IMR-90 (cell line): ENCODE measurements at regions not wholly inside any gene's neighbourhood (a gene's known extent, or its start where the extent isn't known, plus 50 kb on each side); places are given as distances from the start of the nearest gene placed in this dataset.

ENCODE experiments used
- ATAC-seq: fragments of 200-7000 bp; cut with Tn5 transposase; 2 replicates; pipeline ENCODE4 v1.9.1; 2020; ENCODE audit warnings: low read depth, mild to moderate bottlenecking, moderate library complexity
- BruUV-seq: library from RNA; stranded (reverse); fragments of 400-500 nt; replicated peaks from 2 replicates; lab custom pipeline; 2021; lab: Mats Ljungman, UMichigan
- CTCF ChIA-PET: fragments of 300-600 bp; formaldehyde crosslinking; extraction: SDS; loops from one replicate; lab custom pipeline; 2021; ENCODE audit warnings: antibody characterized with exemption; lab: Yijun Ruan, JAX
- POLR2A ChIA-PET: fragments of 300-600 bp; sonication (Branson Sonifier 250); formaldehyde crosslinking; loops from one replicate; lab custom pipeline; 2022; ENCODE audit warnings: antibody characterized with exemption; ENCODE audit not compliant: unreplicated experiment; lab: Charles Lee
- DNase-seq: peaks from one replicate; pipeline ENCODE4 v3.0.0; 2013
- H2AFZ ChIP-seq: replicated peaks from 2 replicates; pipeline ENCODE3; 2013; ENCODE audit warnings: low read length, mild to moderate bottlenecking; ENCODE audit not compliant: poor library complexity
- H2AK5ac ChIP-seq: 2 replicates; pipeline ENCODE4 v1.6.1; 2013; ENCODE audit warnings: low read depth, low read length, inconsistent platforms
- H2AK9ac ChIP-seq: replicated peaks from 2 replicates; pipeline ENCODE3; 2013; ENCODE audit warnings: mild to moderate bottlenecking, low read depth, low read length, moderate library complexity; ENCODE audit not compliant: poor library complexity
- H2BK120ac ChIP-seq: 2 replicates; pipeline ENCODE4 v1.6.1; 2013; ENCODE audit warnings: low read depth, low read length, inconsistent platforms
- H2BK15ac ChIP-seq: 3 replicates; pipeline ENCODE4 v1.6.1; 2013; ENCODE audit warnings: low read depth, low read length, inconsistent platforms
- H2BK20ac ChIP-seq: 2 replicates; pipeline ENCODE4 v1.6.1; 2013; ENCODE audit warnings: low read depth, mild to moderate bottlenecking, inconsistent platforms, low read length, moderate library complexity
- H2BK5ac ChIP-seq: 2 replicates; pipeline ENCODE4 v1.6.1; 2013; ENCODE audit warnings: mild to moderate bottlenecking, low read depth, low read length, inconsistent platforms; ENCODE audit not compliant: poor library complexity, severe bottlenecking
- H3K14ac ChIP-seq: replicated peaks from 2 replicates; pipeline ENCODE4 v1.6.1; 2013; ENCODE audit warnings: low read depth, low read length, inconsistent platforms
- H3K18ac ChIP-seq: 2 replicates; pipeline ENCODE4 v1.6.1; 2013; ENCODE audit warnings: low read depth, low read length, control low read depth
- H3K23ac ChIP-seq: 2 replicates; pipeline ENCODE4 v1.6.1; 2013; ENCODE audit warnings: low read depth, low read length, inconsistent platforms
- H3K27ac ChIP-seq: 2 replicates; pipeline ENCODE4 v1.5.1; 2013; ENCODE audit warnings: mild to moderate bottlenecking, control low read depth, low read length; ENCODE audit not compliant: insufficient read depth
- H3K27me3 ChIP-seq: 2 replicates; pipeline ENCODE4 v1.6.1; 2013; ENCODE audit warnings: low read length; ENCODE audit not compliant: control insufficient read depth, insufficient read depth
- H3K36me3 ChIP-seq: 2 replicates; pipeline ENCODE4 v1.6.1; 2013; ENCODE audit warnings: low read length, mixed read lengths; ENCODE audit not compliant: control insufficient read depth, insufficient read depth
- H3K4ac ChIP-seq: 2 replicates; pipeline ENCODE4 v1.6.1; 2013; ENCODE audit warnings: low read depth, low read length, inconsistent platforms
- H3K4me1 ChIP-seq: 2 replicates; pipeline ENCODE4 v1.6.1; 2013; ENCODE audit warnings: low read length, mixed read lengths; ENCODE audit not compliant: control insufficient read depth, insufficient read depth
- H3K4me2 ChIP-seq: 2 replicates; pipeline ENCODE4 v1.6.1; 2013; ENCODE audit warnings: low read depth, mild to moderate bottlenecking, control low read depth, low read length, moderate library complexity
- H3K4me3 ChIP-seq: 2 replicates; pipeline ENCODE4 v1.5.1; 2013; ENCODE audit warnings: low read depth, mild to moderate bottlenecking, control low read depth, low read length, moderate library complexity; ENCODE audit not compliant: insufficient read depth
- H3K56ac ChIP-seq: 2 replicates; pipeline ENCODE4 v1.6.1; 2013; ENCODE audit warnings: low read length, inconsistent platforms; ENCODE audit not compliant: insufficient read depth; ENCODE audit errors: extremely low read depth
- H3K79me1 ChIP-seq, 2 experiments: 2 replicates each; pipeline ENCODE4 v1.6.1; 2013; ENCODE audit warnings: low read length in 2 of 2, inconsistent platforms in 1 of 2, low read depth in 1 of 2
- H3K9ac ChIP-seq: 2 replicates; pipeline ENCODE4 v1.6.1; 2013; ENCODE audit warnings: low read depth, low read length, control low read depth
- H3K9me1 ChIP-seq: 2 replicates; pipeline ENCODE4 v1.6.1; 2013; ENCODE audit warnings: low read length, inconsistent platforms; ENCODE audit not compliant: insufficient read depth
- H3K9me3 ChIP-seq: 2 replicates; pipeline ENCODE4 v1.6.1; 2013; ENCODE audit warnings: low read length; ENCODE audit not compliant: control insufficient read depth, insufficient read depth
- H4K20me1 ChIP-seq: 2 replicates; pipeline ENCODE4 v1.6.1; 2013; ENCODE audit warnings: low read length, inconsistent platforms; ENCODE audit not compliant: insufficient read depth
- H4K5ac ChIP-seq: 2 replicates; pipeline ENCODE4 v1.6.1; 2013; ENCODE audit warnings: mild to moderate bottlenecking, low read depth, low read length, control low read depth
- H4K8ac ChIP-seq, 2 experiments: 2 replicates each; pipeline ENCODE4 v1.6.1; 2013; ENCODE audit warnings: low read depth in 2 of 2, low read length in 2 of 2, control low read depth in 1 of 2, inconsistent platforms in 1 of 2
- H4K91ac ChIP-seq: 2 replicates; pipeline ENCODE4 v1.6.1; 2013; ENCODE audit warnings: low read depth, low read length, inconsistent platforms; ENCODE audit not compliant: insufficient read depth
- CTCF ChIP-seq: conservative IDR thresholded peaks from 2 replicates; pipeline ENCODE4 v1.5.1; 2012; ENCODE audit warnings: mild to moderate bottlenecking, low read depth, low read length, improper control_type of control experiment
- FOS ChIP-seq: fragments of 150-350 bp; IDR thresholded peaks from 2 replicates; pipeline ENCODE4 v1.6.1; 2016; ENCODE audit warnings: low read depth, low read length
- MAZ ChIP-seq: IDR thresholded peaks from 2 replicates; pipeline ENCODE4 v1.6.1; 2012; ENCODE audit warnings: low read depth, mild to moderate bottlenecking, low read length, improper control_type of control experiment, moderate library complexity, borderline replicate concordance
- MXI1 ChIP-seq: IDR thresholded peaks from 2 replicates; pipeline ENCODE4 v1.6.1; 2012; ENCODE audit warnings: low read depth, mild to moderate bottlenecking, low read length, moderate library complexity, borderline replicate concordance
- RAD21 ChIP-seq: IDR thresholded peaks from 2 replicates; pipeline ENCODE4 v1.6.1; 2012; ENCODE audit warnings: low read length, improper control_type of control experiment
- RCOR1 ChIP-seq: IDR thresholded peaks from 2 replicates; pipeline ENCODE4 v1.6.1; 2012; ENCODE audit warnings: mild to moderate bottlenecking, low read length, improper control_type of control experiment; ENCODE audit not compliant: insufficient replicate concordance
- dilution Hi-C: fragments of 300-500 bp; cut with HindIII; formaldehyde crosslinking; loops from one replicate; pipeline ENCODE4 v1.14.3; 2018; ENCODE audit warnings: low sequenced_read_pairs; ENCODE audit not compliant: unreplicated experiment
- in situ Hi-C: fragments of 300-500 bp; cut with MboI; formaldehyde crosslinking; loops from 3 replicates; pipeline ENCODE4 v1.14.3; 2019; ENCODE audit warnings: low sequenced_read_pairs, inconsistent platforms, mixed read lengths
- intact Hi-C: fragments of 100-400 bp; cut with micrococcal nuclease; formaldehyde crosslinking; loops from 2 replicates; pipeline ENCODE4 v1.10.0; 2022
- TF ChIP-seq, protein P1 (sequence below): fragments of 150-350 bp; IDR thresholded peaks from 2 replicates; pipeline ENCODE4 v1.6.1; 2016; ENCODE audit warnings: low read depth, mild to moderate bottlenecking, low read length, moderate library complexity, borderline replicate concordance

GRCh38 chrX:139085404-139085803 lies 373.9 kb upstream of the FGF13 start:
- POLR2A ChIA-PET, result no interaction called here
- in situ Hi-C loops, result no loop called here

More at GRCh38 chrX:139085404-139085803, 373.9 kb upstream of the FGF13 start:
- Histone ChIP-seq H2BK15ac (no peak overlapping the region), H3K9me3 (no peaks in the 10 kb centered on the region), H2BK20ac (no peak overlapping the region), H3K4me2 (no peak overlapping the region), H3K27me3 (no peaks in the 10 kb centered on the region), H2AFZ (no peak overlapping the region), H3K4me3 (no peak overlapping the region), H3K4me1 (no peaks in the 10 kb centered on the region), H2BK5ac (no peak overlapping the region), H3K23ac (no peak overlapping the region), H2BK120ac (no peak overlapping the region), H3K9me1 (no peaks in the 10 kb centered on the region), H3K14ac (no peak overlapping the region), H3K18ac (no peak overlapping the region), H3K36me3 (no peaks in the 10 kb centered on the region), H3K79me1 (no peaks in the 10 kb centered on the region), H4K8ac (no peak overlapping the region), H2AK5ac (no peak overlapping the region), H3K4ac (no peak overlapping the region), H4K5ac (no peak overlapping the region), H3K56ac (no peak overlapping the region), H3K27ac (no peak overlapping the region), H4K20me1 (no peaks in the 10 kb centered on the region), H2AK9ac (no peak overlapping the region), H3K9ac (no peak overlapping the region), H4K91ac (no peak overlapping the region)
- intact Hi-C loops, result no loop called here
- dilution Hi-C loops, result no loop called here
- no TSS peak for BruUV-seq
- TF ChIP-seq, protein P1, sequence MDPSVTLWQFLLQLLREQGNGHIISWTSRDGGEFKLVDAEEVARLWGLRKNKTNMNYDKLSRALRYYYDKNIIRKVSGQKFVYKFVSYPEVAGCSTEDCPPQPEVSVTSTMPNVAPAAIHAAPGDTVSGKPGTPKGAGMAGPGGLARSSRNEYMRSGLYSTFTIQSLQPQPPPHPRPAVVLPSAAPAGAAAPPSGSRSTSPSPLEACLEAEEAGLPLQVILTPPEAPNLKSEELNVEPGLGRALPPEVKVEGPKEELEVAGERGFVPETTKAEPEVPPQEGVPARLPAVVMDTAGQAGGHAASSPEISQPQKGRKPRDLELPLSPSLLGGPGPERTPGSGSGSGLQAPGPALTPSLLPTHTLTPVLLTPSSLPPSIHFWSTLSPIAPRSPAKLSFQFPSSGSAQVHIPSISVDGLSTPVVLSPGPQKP, result no peak
- no peak for TF ChIP-seq FOS
- no peak for TF ChIP-seq RCOR1
- no peak for TF ChIP-seq CTCF
- no peak for TF ChIP-seq MXI1
- TF ChIP-seq MAZ, result no peak
- TF ChIP-seq RAD21, result no peak
- ATAC-seq, result no peak
- no peak for DNase-seq
- CTCF ChIA-PET, result no interaction called here
